HCT116 (cell line): ENCODE measurements at regions not wholly inside any gene's neighbourhood (a gene's known extent, or its start where the extent isn't known, plus 50 kb on each side); places are given as distances from the start of the nearest gene placed in this dataset.

Source experiments
- ATAC-seq: fragments of 200-7000 bp; cut with Tn5 transposase; 2 replicates; pipeline ENCODE4 v1.9.1; 2020; ENCODE audit warnings: mild to moderate bottlenecking, moderate library complexity
- BruUV-seq: library from RNA; stranded (reverse); fragments of 400-500 nt; replicated peaks from 2 replicates; lab custom pipeline; 2021; lab: Mats Ljungman, UMichigan
- CTCF ChIA-PET: fragments of 300-600 bp; sonication (Branson Sonifier 250); formaldehyde crosslinking; loops from one replicate; lab custom pipeline; 2021; ENCODE audit warnings: antibody characterized with exemption; lab: Charles Lee
- POLR2A ChIA-PET: fragments of 300-600, 350-600 bp; sonication (Branson Sonifier 250); formaldehyde crosslinking; loops from one replicate; lab custom pipeline; 2021; ENCODE audit warnings: antibody characterized with exemption; lab: Charles Lee
- RAD21 ChIA-PET, 2 experiments: fragments of 300-600 bp; sonication (Branson Sonifier 250); formaldehyde crosslinking; loops; one replicate each; lab custom pipeline; 2023; ENCODE audit warnings: low total read pairs in 2 of 2; ENCODE audit not compliant: uncharacterized antibody in 2 of 2, unreplicated experiment in 2 of 2, low non-redundant PET in 1 of 2; lab: Charles Lee
- DNase-seq: peaks from one replicate; pipeline ENCODE4 v3.0.0-alpha.2; 2010; ENCODE audit warnings: low read depth, low spot score
- H2AFZ ChIP-seq: fragments of 200-600 bp; shearing (Covaris generic), sonication (generic); 2 replicates; pipeline ENCODE4 v1.6.1; 2017; ENCODE audit warnings: low read depth, mixed run types, mixed read lengths, antibody characterized with exemption, low read length; ENCODE audit not compliant: poor library complexity, severe bottlenecking
- H3K27ac ChIP-seq: 2 replicates; pipeline ENCODE4 v1.5.1; 2012; ENCODE audit warnings: low read depth, low read length
- H3K27me3 ChIP-seq: fragments of 200-600 bp; sonication (generic); 2 replicates; pipeline ENCODE4 v1.6.1; 2016; ENCODE audit warnings: mixed run types, low read length, mixed read lengths; ENCODE audit not compliant: insufficient read depth
- H3K36me3 ChIP-seq, 2 experiments: fragments of 200-500 bp in 1 of 2; fragments of 200-600 bp in 1 of 2; sonication (Bioruptor generic) in 1 of 2; sonication (generic) in 1 of 2; 2 replicates each; pipeline versions ENCODE4 v1.5.1 to v1.6.1; 2014 to 2016; ENCODE audit warnings: low read length in 2 of 2, inconsistent platforms in 1 of 2, mixed read lengths in 1 of 2, mixed run types in 1 of 2; ENCODE audit not compliant: insufficient read depth in 2 of 2, control insufficient read depth in 1 of 2
- H3K4me1 ChIP-seq, 2 experiments: fragments of 200-600 bp in 1 of 2; sonication (generic) in 1 of 2; 2 replicates each; pipeline versions ENCODE4 v1.5.1 to v1.6.1; 2012 to 2017; ENCODE audit warnings: low read length in 2 of 2, inconsistent platforms in 1 of 2, mild to moderate bottlenecking in 1 of 2, mixed read lengths in 1 of 2, mixed run types in 1 of 2, moderate library complexity in 1 of 2; ENCODE audit not compliant: insufficient read depth in 2 of 2, control insufficient read depth in 1 of 2
- H3K4me2 ChIP-seq: fragments of 200-600 bp; sonication (generic); 2 replicates; pipeline ENCODE4 v1.6.1; 2017; ENCODE audit warnings: mixed run types, low read length, mixed read lengths
- H3K4me3 ChIP-seq, 2 experiments: fragments of 200-600 bp in 1 of 2; sonication (generic) in 1 of 2; replicated peaks in 1 of 2; 2 replicates each; pipeline ENCODE4 v1.5.1; 2011 to 2016; ENCODE audit warnings: low read length in 2 of 2, control low read depth in 1 of 2, low read depth in 1 of 2, mild to moderate bottlenecking in 1 of 2, mixed read lengths in 1 of 2, mixed run types in 1 of 2
- H3K79me2 ChIP-seq: fragments of 200-600 bp; sonication (generic); 2 replicates; pipeline ENCODE4 v1.6.1; 2017; ENCODE audit warnings: mild to moderate bottlenecking, mixed run types, low read length, moderate library complexity, mixed read lengths; ENCODE audit not compliant: insufficient read depth
- H3K9ac ChIP-seq: fragments of 200-600 bp; sonication (generic); 2 replicates; pipeline ENCODE4 v1.6.1; 2016; ENCODE audit warnings: low read length, mixed read lengths
- H3K9me2 ChIP-seq: fragments of 200-600 bp; sonication (generic), shearing (Covaris generic); 2 replicates; pipeline ENCODE4 v1.6.1; 2017; ENCODE audit warnings: mixed run types, mild to moderate bottlenecking, moderate library complexity; ENCODE audit not compliant: insufficient read depth
- H3K9me3 ChIP-seq, 2 experiments: fragments of 200-500 bp in 1 of 2; fragments of 200-600 bp in 1 of 2; sonication (Bioruptor generic) in 1 of 2; sonication (generic) in 1 of 2; 2 replicates each; pipeline ENCODE4 v1.6.1; 2014 to 2017; ENCODE audit warnings: low read length in 2 of 2, mixed read lengths in 2 of 2, inconsistent platforms in 1 of 2, low read depth in 1 of 2, mild to moderate bottlenecking in 1 of 2, mixed run types in 1 of 2, moderate library complexity in 1 of 2; ENCODE audit not compliant: control insufficient read depth in 1 of 2, insufficient read depth in 1 of 2
- H4K20me1 ChIP-seq: fragments of 200-600 bp; sonication (generic), shearing (Covaris generic); 2 replicates; pipeline ENCODE4 v1.6.1; 2017; ENCODE audit warnings: mixed run types, mild to moderate bottlenecking, moderate library complexity; ENCODE audit not compliant: insufficient read depth
- ATF3 ChIP-seq: IDR thresholded peaks from 2 replicates; pipeline ENCODE4 v1.6.1; 2012
- CEBPB ChIP-seq: IDR thresholded peaks from 2 replicates; pipeline ENCODE4 v1.6.1; 2012; ENCODE audit warnings: low read depth
- ELF1 ChIP-seq: IDR thresholded peaks from 2 replicates; pipeline ENCODE4 v1.6.1; 2012; ENCODE audit warnings: low read depth, borderline replicate concordance
- EZH2phosphoT487 ChIP-seq: fragments of 200-600 bp; IDR thresholded peaks from 2 replicates; pipeline ENCODE4 v1.6.1; 2018; ENCODE audit warnings: antibody characterized with exemption, borderline replicate concordance
- MAX ChIP-seq: IDR thresholded peaks from 2 replicates; pipeline ENCODE4 v1.6.1; 2012
- SIN3A ChIP-seq: IDR thresholded peaks from 2 replicates; pipeline ENCODE4 v1.6.1; 2012; ENCODE audit warnings: low read depth
- TCF7L2 ChIP-seq: IDR thresholded peaks from 2 replicates; pipeline ENCODE4 v1.7.0; 2011; ENCODE audit warnings: borderline replicate concordance, inconsistent platforms; ENCODE audit not compliant: insufficient read depth, insufficient read length; ENCODE audit errors: extremely low read depth
- intact Hi-C: fragments of 100-400 bp; cut with micrococcal nuclease; formaldehyde crosslinking; loops from 2 replicates; pipeline ENCODE4 v1.10.0; 2022

- intact Hi-C loops, result no loop called here
- H3K27ac ChIP-seq, result no peak overlapping the region
- RAD21 ChIA-PET, result no interaction called here
These were observed 80.5 kb downstream of the BLTP1 start for GRCh38 chr4:122232633-122233032.

GRCh38 chr4:122234686-122235085 lies 82.6 kb downstream of the BLTP1 start:
- no peaks in the 10 kb centered on the region for H3K27me3 ChIP-seq
- ATAC-seq (no peak), DNase-seq (no peak)
- H3K36me3 ChIP-seq, result peaks cover 0 to 2% of the 10 kb centered on the region in 2 experiments; a peak in 1 of 4 replicates
- no peaks in the 10 kb centered on the region for H3K4me1 ChIP-seq
- intact Hi-C loops, result no loop called here
- no peak overlapping the region for H3K27ac ChIP-seq
- H3K79me2 ChIP-seq, result no peaks in the 10 kb centered on the region
- no peak overlapping the region for H3K4me2 ChIP-seq
- POLR2A ChIA-PET, result no interaction called here
- H2AFZ ChIP-seq, result no peak overlapping the region
- TF ChIP-seq MAX, result no peak
- TF ChIP-seq, all 23 proteins: peak for 0
- BruUV-seq, result no TSS peak
- ChIA-PET RAD21 (no interaction called here), CTCF (no interaction called here)
- H3K4me3 ChIP-seq, result no peak overlapping the region
- H3K9ac ChIP-seq, result no peak overlapping the region
- H3K9me2 ChIP-seq, result no peaks in the 10 kb centered on the region
- no peaks in the 10 kb centered on the region for H3K9me3 ChIP-seq
- no peaks in the 10 kb centered on the region for H4K20me1 ChIP-seq

More at GRCh38 chr4:122232633-122233032, 80.5 kb downstream of the BLTP1 start:
- no peaks in the 10 kb centered on the region for H4K20me1 ChIP-seq
- H3K27me3 ChIP-seq, result no peaks in the 10 kb centered on the region
- H2AFZ ChIP-seq, result no peak overlapping the region
- H3K4me1 ChIP-seq, result no peaks in the 10 kb centered on the region
- H3K79me2 ChIP-seq, result no peaks in the 10 kb centered on the region
- ATAC-seq (no peak), DNase-seq (no peak)
- TF ChIP-seq ELF1, result no peak
- no peak for TF ChIP-seq TCF7L2
- TF ChIP-seq EZH2phosphoT487, result no peak
- no peak for TF ChIP-seq CEBPB
- no peak for TF ChIP-seq MAX
- TF ChIP-seq ATF3, result no peak
- no peak for TF ChIP-seq SIN3A
- BruUV-seq, result no TSS peak
- POLR2A ChIA-PET, result no interaction called here
- H3K9ac ChIP-seq, result no peak overlapping the region
- H3K36me3 ChIP-seq, result no peaks in the 10 kb centered on the region
- CTCF ChIA-PET, result interaction anchor here (1.3 kb wide), 1 partner anchor 8 kb away, joined by 4 read pairs; no protein-coding TSS in a partner anchor
- H3K9me2 ChIP-seq, result no peaks in the 10 kb centered on the region
- H3K9me3 ChIP-seq, result no peaks in the 10 kb centered on the region
- H3K4me3 ChIP-seq, result no peak overlapping the region
- H3K4me2 ChIP-seq, result no peak overlapping the region
